ENCODE measurements at regions not wholly inside any gene's neighbourhood (a gene's known extent, or its start where the extent isn't known, plus 50 kb on each side); places are given as distances from the start of the nearest gene placed in this dataset.
"Not testable (repeated sequence)": the region's sequence is repeated elsewhere in the genome, so short reads cannot be mapped to it uniquely, and the experiment has no call there.

DNA sequence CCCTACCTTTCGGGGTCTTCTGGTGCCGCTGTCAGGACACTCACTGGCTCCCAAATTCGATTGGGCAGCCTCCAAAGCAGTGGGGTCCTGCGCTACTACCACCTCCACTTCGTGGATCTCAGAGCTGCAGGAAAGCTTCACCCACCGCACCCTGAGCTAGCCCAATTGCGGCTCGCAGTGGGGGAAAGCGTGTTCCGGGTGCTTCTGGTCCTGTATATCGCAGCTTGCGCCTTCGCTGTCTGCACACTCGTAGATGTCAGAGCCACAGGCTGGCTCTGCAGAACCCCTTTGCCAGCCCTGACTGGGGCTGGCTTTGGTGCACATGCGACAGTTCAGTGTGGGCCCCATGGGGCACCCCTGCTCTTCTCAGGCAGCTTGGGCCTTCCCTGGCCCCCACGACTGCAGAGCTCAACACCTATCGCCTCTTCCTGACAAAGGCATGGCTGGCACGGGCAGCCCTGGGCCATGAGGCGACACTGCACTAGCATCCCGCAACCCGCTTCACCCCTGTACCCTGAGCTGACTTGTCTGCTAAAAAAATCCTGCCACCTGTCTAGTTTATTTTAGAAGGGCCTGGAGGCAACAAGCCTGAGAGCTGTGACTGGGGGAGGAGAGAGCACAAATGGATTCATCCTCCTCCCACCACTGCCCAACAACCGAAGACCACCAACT, 78.7 kb upstream of the ABI1 start:
- CTCF ChIA-PET, result no interaction called here
- TF ChIP-seq, protein P1, sequence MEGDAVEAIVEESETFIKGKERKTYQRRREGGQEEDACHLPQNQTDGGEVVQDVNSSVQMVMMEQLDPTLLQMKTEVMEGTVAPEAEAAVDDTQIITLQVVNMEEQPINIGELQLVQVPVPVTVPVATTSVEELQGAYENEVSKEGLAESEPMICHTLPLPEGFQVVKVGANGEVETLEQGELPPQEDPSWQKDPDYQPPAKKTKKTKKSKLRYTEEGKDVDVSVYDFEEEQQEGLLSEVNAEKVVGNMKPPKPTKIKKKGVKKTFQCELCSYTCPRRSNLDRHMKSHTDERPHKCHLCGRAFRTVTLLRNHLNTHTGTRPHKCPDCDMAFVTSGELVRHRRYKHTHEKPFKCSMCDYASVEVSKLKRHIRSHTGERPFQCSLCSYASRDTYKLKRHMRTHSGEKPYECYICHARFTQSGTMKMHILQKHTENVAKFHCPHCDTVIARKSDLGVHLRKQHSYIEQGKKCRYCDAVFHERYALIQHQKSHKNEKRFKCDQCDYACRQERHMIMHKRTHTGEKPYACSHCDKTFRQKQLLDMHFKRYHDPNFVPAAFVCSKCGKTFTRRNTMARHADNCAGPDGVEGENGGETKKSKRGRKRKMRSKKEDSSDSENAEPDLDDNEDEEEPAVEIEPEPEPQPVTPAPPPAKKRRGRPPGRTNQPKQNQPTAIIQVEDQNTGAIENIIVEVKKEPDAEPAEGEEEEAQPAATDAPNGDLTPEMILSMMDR (IDR thresholded peaks at IDR 0.05; ENCODE audit: insufficient read depth, low read length, missing control alignments), result no peak
- DNase-seq (ENCODE audit: low read depth, low spot score), result no peak
- POLR2A ChIA-PET, result no interaction called here
- H3K4me3 ChIP-seq (ENCODE audit: low read depth, low read length), result no peak overlapping the region

DNA sequence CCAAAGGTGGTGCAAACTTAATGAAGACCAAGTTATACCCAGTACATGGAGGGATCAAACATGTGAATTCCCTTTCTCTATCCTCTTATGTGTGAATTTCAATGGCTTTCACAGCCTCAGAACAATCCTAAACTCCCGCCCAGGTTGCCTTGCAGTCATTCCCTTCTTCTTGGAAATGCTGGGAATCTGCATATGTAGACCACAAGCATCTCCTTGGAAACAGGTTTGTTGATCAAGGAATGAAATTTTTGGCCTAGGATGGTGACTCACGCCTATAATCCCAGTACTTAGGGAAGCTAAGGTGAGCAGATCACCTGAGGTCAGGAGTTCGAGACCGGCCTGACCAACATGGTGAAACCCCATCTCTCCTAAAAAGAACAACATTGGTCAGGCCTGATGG, 77.8 kb upstream of the ABI1 start:
- H3K4me3 ChIP-seq (ENCODE audit: low read depth, low read length), result no peak overlapping the region
- CTCF ChIA-PET, result no interaction called here

DNA sequence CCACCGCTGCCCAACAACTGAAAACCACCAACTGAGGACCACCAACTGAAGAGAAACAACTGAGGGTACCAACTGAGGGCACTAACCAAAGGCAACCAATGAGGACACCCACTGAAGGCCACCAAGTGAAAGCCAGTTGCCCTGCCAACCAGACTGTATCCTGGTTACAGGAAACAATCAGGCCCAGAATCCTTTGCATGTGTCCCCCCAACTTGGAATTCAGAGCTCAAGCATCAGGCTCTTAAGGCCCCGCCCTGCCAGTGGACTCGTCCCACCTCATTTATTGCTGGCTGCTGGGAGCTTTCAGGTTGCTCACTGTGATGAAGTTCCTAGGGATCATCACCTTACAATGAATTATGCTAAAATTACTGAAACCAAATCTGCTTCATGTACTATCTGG, 76.6 kb upstream of the ABI1 start:
- ChIA-PET POLR2A (no interaction called here), CTCF (no interaction called here)
- no peak for DNase-seq (ENCODE audit: low read depth, low spot score)
- H3K4me3 ChIP-seq (ENCODE audit: low read depth, low read length), result no peak overlapping the region
- TF ChIP-seq, protein P1 (IDR thresholded peaks at IDR 0.05; ENCODE audit: insufficient read depth, low read length, missing control alignments), result no peak

More for the DNA sequence above, 77.8 kb upstream of the ABI1 start:
- TF ChIP-seq, protein P1 (IDR thresholded peaks at IDR 0.05; ENCODE audit: insufficient read depth, low read length, missing control alignments), result no peak
- DNase-seq (ENCODE audit: low read depth, low spot score), result no peak
- POLR2A ChIA-PET, result no interaction called here

DNA sequence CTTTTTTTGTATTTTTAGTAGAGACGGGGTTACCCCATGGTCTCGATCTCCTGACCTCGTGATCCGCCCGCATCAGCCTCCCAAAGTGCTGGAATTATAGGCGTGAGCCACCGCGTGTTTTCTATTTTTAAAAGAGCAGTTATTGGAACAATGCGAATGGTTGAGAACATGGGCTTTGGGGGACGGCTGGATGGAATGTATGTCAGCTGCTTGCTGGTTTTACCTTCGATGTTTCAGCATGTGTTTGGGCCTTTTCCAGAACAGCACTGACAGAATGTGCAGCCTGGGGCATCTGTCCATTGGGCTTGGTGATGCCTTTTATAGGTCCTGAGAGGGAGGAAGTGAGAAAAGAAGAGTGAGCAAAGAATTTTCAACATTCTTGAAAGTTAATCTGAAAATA, 73.4 kb upstream of the ABI1 start:
- H3K4me3 ChIP-seq (ENCODE audit: low read depth, low read length); CTCF ChIA-PET; POLR2A ChIA-PET; DNase-seq (ENCODE audit: low read depth, low spot score): not testable (repeated sequence)

DNA sequence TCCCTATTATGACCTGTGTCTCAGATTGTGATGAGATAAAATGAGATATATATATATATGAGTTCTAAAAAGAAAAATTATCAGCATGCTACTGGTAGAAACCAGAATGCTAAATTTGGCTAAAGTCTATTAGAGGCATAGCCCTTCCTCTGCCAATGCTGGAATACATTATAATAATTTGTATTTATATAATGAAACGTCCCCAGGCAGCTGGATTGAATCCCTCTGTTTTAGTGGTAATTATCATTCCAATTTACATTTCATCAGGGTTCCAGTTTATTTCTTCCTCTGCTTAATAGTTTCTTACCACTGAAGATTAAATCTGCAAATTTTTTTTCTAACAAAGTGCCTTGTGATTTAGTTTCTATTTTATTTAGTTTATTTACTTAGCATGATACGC, 71.8 kb upstream of the ABI1 start:
- ChIA-PET CTCF (no interaction called here), POLR2A (no interaction called here)
- TF ChIP-seq, protein P1 (IDR thresholded peaks at IDR 0.05; ENCODE audit: insufficient read depth, low read length, missing control alignments), result no peak
- no peak for DNase-seq (ENCODE audit: low read depth, low spot score)
- H3K4me3 ChIP-seq (ENCODE audit: low read depth, low read length), result no peak overlapping the region

DNA sequence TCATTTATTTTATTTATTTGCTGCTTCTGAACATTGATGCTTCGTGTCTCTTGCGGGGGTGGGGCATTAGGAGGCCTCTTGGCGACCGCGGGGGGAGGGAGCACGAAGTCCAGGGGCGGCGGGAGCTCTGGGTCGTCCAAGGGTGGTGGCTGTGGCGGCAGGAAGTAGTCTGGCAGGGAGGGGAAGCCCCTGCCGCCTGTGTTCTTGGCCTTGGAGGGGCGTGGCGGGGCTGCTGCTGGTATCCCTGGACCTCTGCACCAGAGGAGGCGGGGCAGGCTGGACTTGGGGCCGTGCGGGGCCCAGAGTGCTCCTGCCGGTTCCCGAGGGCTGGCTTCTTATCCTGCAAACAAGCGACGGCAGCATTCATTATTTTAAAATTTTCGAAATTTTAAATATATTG, 70.5 kb upstream of the ABI1 start:
- ChIA-PET POLR2A (no interaction called here), CTCF (no interaction called here)
- H3K4me3 ChIP-seq (ENCODE audit: low read depth, low read length), result no peak overlapping the region
- TF ChIP-seq, protein P1 (IDR thresholded peaks at IDR 0.05; ENCODE audit: insufficient read depth, low read length, missing control alignments), result no peak
- no peak for DNase-seq (ENCODE audit: low read depth, low spot score)

DNA sequence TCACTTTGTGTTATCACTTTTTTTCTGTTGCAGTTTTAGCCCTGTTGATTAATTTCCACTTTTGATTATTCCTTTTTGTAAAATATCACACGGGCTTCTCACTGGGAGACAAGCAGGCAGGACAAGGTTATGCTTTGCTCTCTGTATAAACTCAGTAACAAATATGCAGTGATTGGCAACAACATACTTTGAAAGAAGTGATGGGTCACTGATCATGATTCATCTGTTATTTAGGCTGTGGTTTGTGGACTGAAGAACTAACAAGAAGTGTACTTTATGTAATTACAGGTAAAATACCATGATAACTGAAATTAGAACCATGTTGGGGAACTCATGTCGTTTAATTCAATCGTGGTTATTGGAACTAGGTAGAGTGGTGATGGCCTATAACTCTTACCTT, 62.1 kb upstream of the ABI1 start:
- H3K4me3 ChIP-seq (ENCODE audit: low read depth, low read length); POLR2A ChIA-PET; CTCF ChIA-PET; DNase-seq (ENCODE audit: low read depth, low spot score): not testable (repeated sequence)

DNA sequence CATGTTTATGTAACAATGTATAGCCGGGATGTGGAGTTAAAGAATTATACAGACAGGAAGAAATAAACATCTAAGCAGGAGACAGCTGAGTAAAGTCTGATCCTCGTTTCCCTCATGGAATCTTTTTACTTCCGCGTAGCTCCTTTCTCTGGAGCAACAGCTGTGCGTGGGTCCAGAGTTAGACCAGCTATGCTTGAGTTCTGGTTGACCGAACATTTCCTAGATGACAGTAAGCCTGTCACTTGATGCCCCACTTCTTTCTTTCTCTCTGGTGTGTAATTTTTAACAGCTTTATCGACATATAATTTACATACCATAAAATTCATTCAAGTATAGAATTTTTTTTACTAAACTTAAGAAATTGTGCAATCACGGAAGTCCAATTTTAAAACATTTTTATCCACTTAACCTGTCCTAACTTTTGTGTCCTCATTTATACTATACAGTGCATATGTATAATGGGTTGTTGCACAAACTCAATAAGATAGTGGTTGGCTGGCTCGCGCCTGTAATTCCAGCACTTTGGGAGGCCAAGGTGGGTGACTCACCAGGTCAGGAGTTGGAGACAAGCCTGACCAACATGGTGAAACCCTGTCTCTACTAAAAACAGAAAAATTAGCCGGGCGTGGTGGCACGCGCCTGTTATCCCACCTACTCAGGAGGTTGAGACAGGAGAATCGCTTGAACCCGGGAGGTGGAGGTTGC, 58.5 kb upstream of the ABI1 start:
- CTCF ChIA-PET; H3K4me3 ChIP-seq (ENCODE audit: low read depth, low read length); DNase-seq (ENCODE audit: low read depth, low spot score): not testable (repeated sequence)
- POLR2A ChIA-PET, result interaction anchor here (0.7 kb wide), 1 partner anchor 153 kb away, joined by 3 read pairs; no protein-coding TSS in a partner anchor
